Stomach (tissue), 8 donors: ENCODE measurements at regions not wholly inside any gene's neighbourhood (a gene's known extent, or its start where the extent isn't known, plus 50 kb on each side); places are given as distances from the start of the nearest gene placed in this dataset.

Experiments used
- DNase-seq, 2 donors: peaks; one replicate each; pipeline versions ENCODE4 v3.0.0 to v3.0.0-alpha.2; 2013 to 2019
- H3K27ac ChIP-seq, 5 donors: fragments of 200-600 bp in 4 of 5; sonication (generic) in 4 of 5; one replicate each; pipeline ENCODE4 v1.5.1; 2013 to 2019; ENCODE audit warnings: mild to moderate bottlenecking in 1 of 5, moderate library complexity in 1 of 5
- H3K27me3 ChIP-seq, 3 donors: fragments of 200-600 bp; sonication (generic); one replicate each; pipeline ENCODE4 v1.5.1; 2017 to 2019; ENCODE audit warnings: mixed run types in 1 of 3
- H3K36me3 ChIP-seq, 4 donors: fragments of 200-600 bp; sonication (generic); 1 replicate in 3 of 4; 2 replicates in 1 of 4; pipeline ENCODE4 v1.5.1; 2016 to 2019
- H3K4me1 ChIP-seq, 4 donors: fragments of 200-600 bp; sonication (generic); one replicate each; pipeline ENCODE4 v1.5.1; 2016 to 2019
- H3K4me3 ChIP-seq, 4 donors: fragments of 200-600 bp; sonication (generic) in 3 of 4; one replicate each; pipeline ENCODE4 v1.5.1; 2016 to 2019; ENCODE audit warnings: mild to moderate bottlenecking in 1 of 4
- H3K9me3 ChIP-seq, 4 donors: fragments of 200-600 bp; sonication (generic); one replicate each; pipeline ENCODE4 v1.5.1; 2016 to 2019
- EP300 ChIP-seq: sonication (generic); formaldehyde crosslinking; IDR thresholded peaks from one replicate; pipeline ENCODE4 v1.6.1; 2017; ENCODE audit warnings: antibody characterized with exemption
- POLR2A ChIP-seq, 4 donors: fragments of 450-650 bp; IDR thresholded peaks; one replicate each; pipeline ENCODE4 v1.6.1; 2016; ENCODE audit warnings: antibody characterized with exemption in 4 of 4, control low read depth in 2 of 4, mild to moderate bottlenecking in 1 of 4, moderate library complexity in 1 of 4
- POLR2AphosphoS5 ChIP-seq, 3 donors: sonication (generic); formaldehyde crosslinking; IDR thresholded peaks; one replicate each; pipeline ENCODE4 v1.6.1; 2016; ENCODE audit warnings: antibody characterized with exemption in 3 of 3
- WGBS, 5 donors: extraction: QIAGEN DNeasy Blood & Tissue Kit in 3 of 5; methylation state at CpG; one replicate each; pipeline versions ENCODE4 v1.1.5 to v1.1.7; 2013 to 2018; 5-methylcytosine and 5-hydroxymethylcytosine counted together
- intact Hi-C: fragments of 100-400 bp; cut with DNase I; formaldehyde crosslinking; loops from one replicate; pipeline ENCODE4 v1.15.1; 2023; ENCODE audit warnings: low total_unique reads
- TF ChIP-seq, protein P1 (sequence below), 7 experiments: fragments of 450-650 bp in 4 of 7; fragments of 200-600 bp in 3 of 7; sonication (generic) in 3 of 7; IDR thresholded peaks; one replicate each; pipeline ENCODE4 v1.5.1; 2016 to 2019; ENCODE audit warnings: antibody characterized with exemption in 7 of 7, control low read depth in 2 of 7, mild to moderate bottlenecking in 1 of 7
- donor health status: healthy with polysubstance abuse.
- donor health status: Bipolar disorder and iron deficiency.
- donor health status: healthy.

DNA sequence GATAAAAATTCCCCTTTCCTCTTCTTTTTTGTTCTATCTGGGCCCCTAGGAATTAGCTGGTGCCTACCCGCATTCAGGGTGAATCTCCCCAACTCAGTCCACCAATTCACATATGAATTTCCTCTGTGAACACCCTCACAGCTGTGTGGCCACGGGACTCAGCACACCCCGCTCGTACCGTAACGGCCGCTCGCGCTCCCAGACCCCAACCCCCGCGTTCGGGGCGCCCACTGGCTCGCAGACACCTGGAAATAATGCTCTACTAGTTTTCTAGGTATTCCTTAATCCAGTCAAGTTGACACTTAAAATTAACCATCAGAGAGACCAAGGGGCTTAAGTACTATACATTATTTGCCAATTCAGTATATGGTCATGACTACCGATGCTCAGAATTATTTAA lies 1702.1 kb upstream of the PCDH20 start:
- Histone ChIP-seq H3K36me3 (no peaks in the 10 kb centered on the region), H3K4me3 (no peak overlapping the region), H3K4me1 (no peaks in the 10 kb centered on the region), H3K27me3 (no peaks in the 10 kb centered on the region), H3K27ac (no peak overlapping the region), H3K9me3 (no peaks in the 10 kb centered on the region)
- intact Hi-C loops, result no loop called here
- TF ChIP-seq, protein P1, sequence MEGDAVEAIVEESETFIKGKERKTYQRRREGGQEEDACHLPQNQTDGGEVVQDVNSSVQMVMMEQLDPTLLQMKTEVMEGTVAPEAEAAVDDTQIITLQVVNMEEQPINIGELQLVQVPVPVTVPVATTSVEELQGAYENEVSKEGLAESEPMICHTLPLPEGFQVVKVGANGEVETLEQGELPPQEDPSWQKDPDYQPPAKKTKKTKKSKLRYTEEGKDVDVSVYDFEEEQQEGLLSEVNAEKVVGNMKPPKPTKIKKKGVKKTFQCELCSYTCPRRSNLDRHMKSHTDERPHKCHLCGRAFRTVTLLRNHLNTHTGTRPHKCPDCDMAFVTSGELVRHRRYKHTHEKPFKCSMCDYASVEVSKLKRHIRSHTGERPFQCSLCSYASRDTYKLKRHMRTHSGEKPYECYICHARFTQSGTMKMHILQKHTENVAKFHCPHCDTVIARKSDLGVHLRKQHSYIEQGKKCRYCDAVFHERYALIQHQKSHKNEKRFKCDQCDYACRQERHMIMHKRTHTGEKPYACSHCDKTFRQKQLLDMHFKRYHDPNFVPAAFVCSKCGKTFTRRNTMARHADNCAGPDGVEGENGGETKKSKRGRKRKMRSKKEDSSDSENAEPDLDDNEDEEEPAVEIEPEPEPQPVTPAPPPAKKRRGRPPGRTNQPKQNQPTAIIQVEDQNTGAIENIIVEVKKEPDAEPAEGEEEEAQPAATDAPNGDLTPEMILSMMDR (IDR thresholded peaks at IDR 0.05), result no peak
- TF ChIP-seq POLR2AphosphoS5 (IDR thresholded peaks at IDR 0.05) (no peak), EP300 (no peak), POLR2A (IDR thresholded peaks at IDR 0.05) (no peak)
- DNase-seq, result no peak
- 86 to 94% (median 93%) methylated on average over 15 of the region's 15 CpGs for WGBS, 5 donors

DNA sequence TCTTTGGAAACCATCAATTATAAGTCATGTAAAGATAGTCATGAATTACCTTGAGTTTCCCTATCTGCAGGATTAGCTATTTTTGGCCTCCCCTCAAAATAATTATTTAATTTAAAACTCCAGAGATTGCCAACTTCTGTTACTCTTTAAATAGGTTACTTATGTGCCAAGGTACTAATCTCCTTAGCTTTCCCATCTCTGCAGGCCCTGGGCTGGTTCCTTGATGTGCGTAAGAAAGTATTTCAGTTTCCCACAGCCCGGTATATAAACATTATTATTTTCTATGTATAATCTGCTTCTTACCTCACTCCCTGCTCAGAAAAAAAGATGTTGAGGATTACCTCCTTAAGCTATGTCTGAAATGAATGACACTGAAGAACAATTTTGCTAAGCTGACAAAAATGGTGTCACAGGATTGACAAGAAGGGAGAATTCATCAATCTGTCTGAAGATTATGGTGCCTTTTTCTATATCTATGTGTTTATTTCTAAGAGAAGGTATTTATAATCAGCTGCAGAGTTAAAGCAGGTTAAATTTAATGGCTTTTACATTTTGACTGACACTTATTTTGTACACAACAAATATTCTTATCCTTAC lies 1697.2 kb upstream of the PCDH20 start:
- Histone ChIP-seq H3K9me3 (no peaks in the 10 kb centered on the region), H3K27ac (no peak overlapping the region), H3K4me3 (no peak overlapping the region), H3K36me3 (no peaks in the 10 kb centered on the region), H3K27me3 (no peaks in the 10 kb centered on the region), H3K4me1 (no peaks in the 10 kb centered on the region)
- no peak for DNase-seq
- TF ChIP-seq EP300 (no peak), POLR2AphosphoS5 (IDR thresholded peaks at IDR 0.05) (no peak)
- intact Hi-C loops, result no loop called here
- WGBS, 5 donors, result 30 to 60% (median 44%) methylated on average over 2 of the region's 2 CpGs

DNA sequence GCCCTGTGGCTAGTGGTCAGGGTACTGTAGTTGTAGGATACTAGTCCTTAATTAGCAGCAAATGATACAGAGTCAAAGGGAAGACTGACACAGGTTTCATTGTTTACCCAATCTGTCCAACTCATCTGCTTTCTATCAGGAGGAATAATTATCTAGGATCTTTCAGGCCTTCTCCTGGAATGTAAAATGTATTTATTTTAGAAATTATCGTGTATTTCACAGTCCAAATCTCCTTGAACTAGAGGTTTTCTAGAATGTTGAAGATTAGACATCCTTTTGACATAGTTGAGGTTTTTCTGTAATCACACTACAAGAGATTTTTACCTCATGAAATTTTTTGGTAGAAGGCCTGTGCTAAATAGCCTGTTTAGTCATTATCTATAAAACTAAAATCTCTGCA lies 1694.8 kb upstream of the PCDH20 start:
- H3K9me3 ChIP-seq, result no peaks in the 10 kb centered on the region
- H3K27ac ChIP-seq, result no peak overlapping the region
- intact Hi-C loops, result no loop called here
- no peak overlapping the region for H3K4me3 ChIP-seq
- H3K36me3 ChIP-seq, result no peaks in the 10 kb centered on the region
- H3K27me3 ChIP-seq, result no peaks in the 10 kb centered on the region
- no peaks in the 10 kb centered on the region for H3K4me1 ChIP-seq
- DNase-seq, result no peak
- TF ChIP-seq POLR2AphosphoS5 (IDR thresholded peaks at IDR 0.05) (no peak), EP300 (no peak), POLR2A (IDR thresholded peaks at IDR 0.05) (no peak)
- TF ChIP-seq, protein P1 (IDR thresholded peaks at IDR 0.05), result no peak
- WGBS, 5 donors, result 43 to 58% (median 53%) methylated on average over 1 of the region's 1 CpG

DNA sequence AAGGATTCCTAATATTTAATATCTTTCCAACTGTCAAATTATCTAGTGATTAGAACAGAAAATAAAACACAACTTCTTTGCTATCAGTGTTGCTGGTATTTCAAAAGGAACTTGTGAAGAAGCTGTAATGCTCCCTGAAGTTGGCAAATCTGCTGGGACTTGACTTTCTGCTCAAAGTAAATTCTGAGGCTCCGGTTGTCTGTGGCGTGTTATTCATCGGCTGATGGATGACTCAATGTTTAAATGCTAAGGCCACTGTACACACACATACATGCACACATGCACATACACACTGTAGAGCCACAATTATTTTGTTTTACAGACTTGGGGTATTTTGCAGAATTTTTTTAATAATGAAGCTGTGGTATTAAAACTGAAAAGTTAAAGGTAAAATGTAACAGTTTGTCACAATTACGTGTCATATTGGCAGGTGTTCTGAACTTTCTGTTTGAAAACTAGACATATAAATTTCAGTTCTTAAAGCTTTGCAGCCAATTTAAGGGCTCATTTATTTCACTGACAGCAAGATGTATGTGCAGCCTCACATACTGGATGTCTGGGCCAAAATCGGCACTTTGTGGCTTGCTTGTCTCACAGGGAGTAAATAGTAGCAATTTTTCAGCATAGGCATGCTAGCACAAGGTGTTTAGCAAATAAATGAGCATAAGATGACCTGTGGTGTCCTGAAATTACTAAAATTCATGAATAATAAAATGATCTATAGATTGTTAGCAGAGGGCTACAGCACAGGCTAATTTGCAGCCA lies 1691.7 kb upstream of the PCDH20 start:
- Histone ChIP-seq H3K27ac (no peak overlapping the region), H3K9me3 (no peaks in the 10 kb centered on the region), H3K4me3 (no peak overlapping the region), H3K36me3 (no peaks in the 10 kb centered on the region), H3K4me1 (no peaks in the 10 kb centered on the region), H3K27me3 (no peaks in the 10 kb centered on the region)
- DNase-seq, result peak in 1 of 2 donors; percentile 3
- TF ChIP-seq POLR2AphosphoS5 (IDR thresholded peaks at IDR 0.05), result no peak
- no peak for TF ChIP-seq EP300
- TF ChIP-seq POLR2A (IDR thresholded peaks at IDR 0.05), result no peak
- TF ChIP-seq, protein P1 (IDR thresholded peaks at IDR 0.05), result no peak
- intact Hi-C loops, result no loop called here
- WGBS, 5 donors, result 46 to 63% (median 54%) methylated on average over 5 of the region's 5 CpGs

GRCh38 chr13:63094717-63095116 lies 1679.1 kb upstream of the PCDH20 start:
- WGBS, 5 donors, result 70 to 83% (median 79%) methylated on average over 1 of the region's 1 CpG
- Histone ChIP-seq H3K36me3 (no peaks in the 10 kb centered on the region), H3K27ac (no peak overlapping the region), H3K27me3 (no peaks in the 10 kb centered on the region), H3K4me3 (no peak overlapping the region), H3K4me1 (no peaks in the 10 kb centered on the region), H3K9me3 (peaks cover 0 to 4% (median 0%) of the 10 kb centered on the region in 4 donors)
- intact Hi-C loops, result no loop called here
- TF ChIP-seq EP300 (no peak), POLR2A (IDR thresholded peaks at IDR 0.05) (no peak), POLR2AphosphoS5 (IDR thresholded peaks at IDR 0.05) (no peak)
- TF ChIP-seq, protein P1 (IDR thresholded peaks at IDR 0.05), result no peak
- no peak for DNase-seq
